ENCODE measurements at regions not wholly inside any gene's neighbourhood (a gene's known extent, or its start where the extent isn't known, plus 50 kb on each side); places are given as distances from the start of the nearest gene placed in this dataset.

GRCh38 chrX:38987198-38987651, 186.0 kb downstream of the MID1IP1 start:
- TF ChIP-seq TAF1 (IDR thresholded peaks at IDR 0.05; ENCODE audit: low read depth) (no peak), EP300 (IDR thresholded peaks at IDR 0.05; ENCODE audit: borderline replicate concordance) (no peak), RAD21 (IDR thresholded peaks at IDR 0.05; ENCODE audit: low read depth) (no peak), NFIC (IDR thresholded peaks at IDR 0.05) (no peak), REST (IDR thresholded peaks at IDR 0.05; ENCODE audit: low read depth) (no peak), TCF12 (IDR thresholded peaks at IDR 0.05; ENCODE audit: low read depth) (no peak), TEAD4 (IDR thresholded peaks at IDR 0.05) (no peak), MAX (IDR thresholded peaks at IDR 0.05) (no peak), CEBPB (IDR thresholded peaks at IDR 0.05) (no peak), FOXM1 (IDR thresholded peaks at IDR 0.05; ENCODE audit: borderline replicate concordance, low read depth) (no peak), USF1 (IDR thresholded peaks at IDR 0.05) (no peak), EGR1 (IDR thresholded peaks at IDR 0.05) (no peak), YY1 (IDR thresholded peaks at IDR 0.05; ENCODE audit: low read depth) (no peak), CREB1 (IDR thresholded peaks at IDR 0.05; ENCODE audit: low read depth) (no peak)

Measured in Ishikawa (cell line).